HUES48 (cell line): ENCODE measurements at regions not wholly inside any gene's neighbourhood (a gene's known extent, or its start where the extent isn't known, plus 50 kb on each side); places are given as distances from the start of the nearest gene placed in this dataset.

Source experiments
- H3K27ac ChIP-seq: one replicate; pipeline ENCODE4 v1.7.0; 2013; ENCODE audit warnings: low read depth, low read length, inconsistent platforms
- H3K27me3 ChIP-seq: 2 replicates; pipeline ENCODE4 v1.6.1; 2013; ENCODE audit warnings: mild to moderate bottlenecking, low read length; ENCODE audit not compliant: control insufficient read depth, insufficient read depth
- H3K36me3 ChIP-seq: 2 replicates; pipeline ENCODE4 v1.6.1; 2013; ENCODE audit warnings: low read length; ENCODE audit not compliant: control insufficient read depth, insufficient read depth
- H3K4me1 ChIP-seq: 2 replicates; pipeline ENCODE4 v1.6.1; 2013; ENCODE audit warnings: mild to moderate bottlenecking, low read length; ENCODE audit not compliant: control insufficient read depth, insufficient read depth
- H3K4me3 ChIP-seq: 2 replicates; pipeline ENCODE4 v1.5.1; 2013; ENCODE audit warnings: mild to moderate bottlenecking, low read depth, low read length
- H3K9ac ChIP-seq: 2 replicates; pipeline ENCODE4 v1.6.1; 2013; ENCODE audit warnings: mild to moderate bottlenecking, low read depth, low read length, moderate library complexity
- H3K9me3 ChIP-seq: 2 replicates; pipeline ENCODE4 v1.6.1; 2013; ENCODE audit warnings: low read length; ENCODE audit not compliant: control insufficient read depth, insufficient read depth

GRCh38 chr3:8206971-8207617 lies 294.5 kb upstream of the LMCD1 start:
- Histone ChIP-seq H3K4me3 (no peak overlapping the region), H3K9ac (no peak overlapping the region)

GRCh38 chr3:8210882-8211341 lies 290.7 kb upstream of the LMCD1 start:
- no peaks in the 10 kb centered on the region for H3K36me3 ChIP-seq
- H3K4me1 ChIP-seq = no peaks in the 10 kb centered on the region
- H3K9ac ChIP-seq = no peak overlapping the region
- H3K27me3 ChIP-seq = no peaks in the 10 kb centered on the region
- H3K9me3 ChIP-seq = no peaks in the 10 kb centered on the region
- H3K27ac ChIP-seq = no peak overlapping the region
- H3K4me3 ChIP-seq = no peak overlapping the region

More at GRCh38 chr3:8206971-8207617, 294.5 kb upstream of the LMCD1 start:
- Histone ChIP-seq H3K27ac (no peak overlapping the region), H3K4me1 (no peaks in the 10 kb centered on the region), H3K27me3 (no peaks in the 10 kb centered on the region), H3K9me3 (no peaks in the 10 kb centered on the region), H3K36me3 (no peaks in the 10 kb centered on the region)

- no peaks in the 10 kb centered on the region for H3K4me1 ChIP-seq
- no peaks in the 10 kb centered on the region for H3K9me3 ChIP-seq
- H3K4me3 ChIP-seq = no peak overlapping the region
- no peaks in the 10 kb centered on the region for H3K27me3 ChIP-seq
- no peak overlapping the region for H3K9ac ChIP-seq
- no peak overlapping the region for H3K27ac ChIP-seq
- no peaks in the 10 kb centered on the region for H3K36me3 ChIP-seq
Measured at GRCh38 chr3:8212794-8213193, 288.8 kb upstream of the LMCD1 start.

- no peak overlapping the region for H3K27ac ChIP-seq
- no peaks in the 10 kb centered on the region for H3K4me1 ChIP-seq
- no peak overlapping the region for H3K9ac ChIP-seq
- H3K27me3 ChIP-seq = no peaks in the 10 kb centered on the region
- no peak overlapping the region for H3K4me3 ChIP-seq
- H3K9me3 ChIP-seq = no peaks in the 10 kb centered on the region
- H3K36me3 ChIP-seq = no peaks in the 10 kb centered on the region
Measured at GRCh38 chr3:8213286-8213685, 288.3 kb upstream of the LMCD1 start.

GRCh38 chr3:8215821-8216220 lies 285.8 kb upstream of the LMCD1 start:
- Histone ChIP-seq H3K36me3 (no peaks in the 10 kb centered on the region), H3K27ac (no peak overlapping the region), H3K27me3 (no peaks in the 10 kb centered on the region), H3K9ac (no peak overlapping the region), H3K9me3 (no peaks in the 10 kb centered on the region), H3K4me3 (no peak overlapping the region), H3K4me1 (no peaks in the 10 kb centered on the region)

- Histone ChIP-seq H3K9ac (no peak overlapping the region), H3K4me1 (no peaks in the 10 kb centered on the region)
Measured at GRCh38 chr3:8218353-8218940, 283.2 kb upstream of the LMCD1 start.

GRCh38 chr3:8220291-8220690 lies 281.3 kb upstream of the LMCD1 start:
- no peaks in the 10 kb centered on the region for H3K4me1 ChIP-seq
- H3K9me3 ChIP-seq = no peaks in the 10 kb centered on the region
- no peaks in the 10 kb centered on the region for H3K27me3 ChIP-seq
- no peaks in the 10 kb centered on the region for H3K36me3 ChIP-seq
- H3K9ac ChIP-seq = no peak overlapping the region
- no peak overlapping the region for H3K4me3 ChIP-seq
- no peak overlapping the region for H3K27ac ChIP-seq

More at GRCh38 chr3:8218353-8218940, 283.2 kb upstream of the LMCD1 start:
- Histone ChIP-seq H3K4me3 (no peak overlapping the region), H3K27me3 (no peaks in the 10 kb centered on the region), H3K36me3 (no peaks in the 10 kb centered on the region), H3K27ac (no peak overlapping the region), H3K9me3 (no peaks in the 10 kb centered on the region)

GRCh38 chr3:8223766-8224165 lies 277.9 kb upstream of the LMCD1 start:
- H3K4me3 ChIP-seq = no peak overlapping the region
- H3K9ac ChIP-seq = no peak overlapping the region
- H3K27me3 ChIP-seq = no peaks in the 10 kb centered on the region
- H3K36me3 ChIP-seq = no peaks in the 10 kb centered on the region
- no peaks in the 10 kb centered on the region for H3K9me3 ChIP-seq
- no peak overlapping the region for H3K27ac ChIP-seq
- no peaks in the 10 kb centered on the region for H3K4me1 ChIP-seq

GRCh38 chr3:8224941-8225340 lies 276.7 kb upstream of the LMCD1 start:
- no peak overlapping the region for H3K9ac ChIP-seq
- no peaks in the 10 kb centered on the region for H3K4me1 ChIP-seq
- no peaks in the 10 kb centered on the region for H3K27me3 ChIP-seq
- H3K4me3 ChIP-seq = no peak overlapping the region
- H3K9me3 ChIP-seq = no peaks in the 10 kb centered on the region
- H3K36me3 ChIP-seq = no peaks in the 10 kb centered on the region
- no peak overlapping the region for H3K27ac ChIP-seq

- no peaks in the 10 kb centered on the region for H3K36me3 ChIP-seq
- no peak overlapping the region for H3K9ac ChIP-seq
- peaks cover 13% of the 10 kb centered on the region for H3K4me1 ChIP-seq
- no peak overlapping the region for H3K4me3 ChIP-seq
- no peaks in the 10 kb centered on the region for H3K27me3 ChIP-seq
- H3K9me3 ChIP-seq = no peaks in the 10 kb centered on the region
- no peak overlapping the region for H3K27ac ChIP-seq
Measured at GRCh38 chr3:8233938-8234337, 267.7 kb upstream of the LMCD1 start.

GRCh38 chr3:8236264-8236663 lies 265.4 kb upstream of the LMCD1 start:
- Histone ChIP-seq H3K9me3 (no peaks in the 10 kb centered on the region), H3K36me3 (no peaks in the 10 kb centered on the region), H3K4me3 (no peak overlapping the region), H3K9ac (no peak overlapping the region), H3K4me1 (peaks cover 13% of the 10 kb centered on the region), H3K27me3 (no peaks in the 10 kb centered on the region), H3K27ac (no peak overlapping the region)
